NAMALWA (cell line): ENCODE measurements at regions not wholly inside any gene's neighbourhood (a gene's known extent, or its start where the extent isn't known, plus 50 kb on each side); places are given as distances from the start of the nearest gene placed in this dataset.
"Not testable (repeated sequence)": the region's sequence is repeated elsewhere in the genome, so short reads cannot be mapped to it uniquely, and the experiment has no call there.

Experiments
- DNase-seq: peaks from one replicate; pipeline ENCODE4 v3.0.0-alpha.2; 2015; ENCODE audit warnings: low spot score

DNA sequence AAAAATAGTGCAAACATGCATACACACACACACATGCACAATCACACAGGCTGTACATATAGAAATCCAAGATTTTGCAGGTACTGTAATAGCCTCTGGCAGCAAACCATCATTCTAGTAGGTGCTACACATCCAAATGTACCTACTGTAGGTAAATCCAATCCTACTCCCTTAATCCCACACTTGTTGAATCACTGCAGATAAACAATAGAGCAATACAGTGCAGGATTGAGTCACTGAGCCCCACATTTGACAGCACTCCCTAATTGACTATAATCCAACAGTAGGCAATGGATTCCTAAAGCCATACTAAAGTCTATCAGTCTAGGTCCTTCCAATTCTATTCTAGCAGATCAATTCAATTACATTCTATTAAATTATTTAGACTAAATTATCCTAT, 1640.5 kb upstream of the CDH9 start:
- DNase-seq = no peak

DNA sequence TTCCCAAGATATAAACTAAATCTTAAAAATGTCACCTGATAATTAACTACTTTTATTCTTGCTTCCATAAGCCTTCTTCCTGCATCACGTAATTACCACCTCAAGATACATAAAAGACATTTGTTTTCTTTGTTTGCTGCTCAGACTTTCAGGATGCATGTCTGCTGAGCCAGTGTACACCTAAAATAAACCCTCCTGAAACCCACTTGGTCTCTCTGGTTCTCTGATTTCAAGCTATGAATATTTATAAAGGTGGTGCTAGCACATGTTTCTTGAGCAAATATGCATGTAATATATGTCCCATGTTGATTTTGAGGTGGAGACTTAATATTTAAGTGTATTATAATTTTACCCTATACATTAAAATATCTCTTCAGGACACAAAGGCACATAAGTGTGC, 1627.7 kb upstream of the CDH9 start:
- DNase-seq = no peak

DNA sequence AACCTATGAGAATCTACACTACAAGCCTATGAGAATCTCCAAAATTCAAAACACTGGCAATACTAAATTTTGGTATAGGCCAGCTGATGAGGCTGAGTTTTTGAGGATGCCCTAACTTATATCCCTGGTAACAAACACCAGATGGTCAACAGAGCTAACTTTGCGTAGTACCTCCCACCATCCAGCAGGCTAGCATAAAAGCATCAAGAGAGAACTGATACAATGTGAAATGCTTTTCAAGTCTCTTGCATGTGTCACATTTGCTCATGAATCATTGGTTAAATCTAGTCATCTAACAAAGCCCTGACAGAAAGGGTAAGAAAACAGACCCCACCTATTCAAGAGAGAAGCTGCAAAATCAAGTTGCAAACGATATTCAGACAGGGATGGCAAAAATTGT, 1609.7 kb upstream of the CDH9 start:
- DNase-seq = peak; percentile 51

DNA sequence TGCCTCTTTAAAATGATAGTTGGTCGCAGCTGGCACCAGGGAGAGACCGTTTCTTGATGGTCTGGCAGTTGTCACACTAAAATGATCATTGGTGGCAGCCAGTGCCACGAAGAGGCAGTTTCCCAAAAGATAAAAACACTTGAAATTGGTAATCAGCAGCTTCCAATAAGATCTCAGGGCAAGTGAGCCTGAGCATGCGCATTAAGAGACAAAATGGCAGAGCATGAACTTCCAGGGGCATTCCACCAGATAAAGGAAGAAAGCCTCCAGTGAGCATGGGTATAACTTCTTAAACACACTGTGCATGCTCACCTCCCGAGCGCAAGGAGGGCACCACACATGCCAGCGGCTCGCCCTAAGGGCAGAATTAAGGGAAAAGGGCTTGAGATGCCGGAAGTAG, 1594.2 kb upstream of the CDH9 start:
- no peak for DNase-seq

DNA sequence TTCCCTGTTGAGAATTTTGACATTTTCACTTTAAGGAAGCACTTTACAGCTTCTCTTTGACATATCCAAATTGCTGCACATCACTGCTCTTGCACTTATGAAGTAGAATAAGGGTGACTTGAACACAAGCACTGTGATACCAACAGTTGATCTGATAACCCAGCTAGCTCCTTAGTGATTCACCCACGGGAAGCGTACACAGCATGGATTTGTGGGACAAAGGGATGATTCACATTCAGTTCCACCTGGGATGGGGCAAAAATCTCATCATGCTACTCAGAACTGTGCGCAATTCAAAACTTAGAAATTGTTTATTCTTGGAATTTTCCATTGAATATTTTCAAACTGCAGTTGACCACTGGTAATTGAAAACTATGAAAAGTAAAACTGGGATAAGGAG, 1565.5 kb upstream of the CDH9 start:
- no peak for DNase-seq

DNA sequence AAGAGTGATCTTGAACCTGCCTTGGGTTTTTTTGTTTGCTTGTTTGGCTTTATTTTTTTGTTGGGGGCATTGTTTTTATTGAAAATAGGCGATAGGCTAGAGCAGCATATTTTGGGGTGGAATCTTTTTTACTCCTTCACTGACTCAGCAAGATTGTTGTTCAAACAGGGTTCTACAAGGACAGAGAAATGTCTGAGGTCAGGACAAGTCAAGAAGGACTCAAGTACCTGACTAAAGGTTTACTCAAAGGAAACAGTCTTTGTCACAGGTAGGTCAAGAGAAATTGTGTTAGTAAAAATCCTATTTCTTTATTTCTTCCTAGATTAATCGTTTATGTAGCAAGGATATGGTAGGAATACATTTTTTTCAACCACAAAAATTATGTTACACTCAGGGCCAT, 1564.0 kb upstream of the CDH9 start:
- DNase-seq = no peak

DNA sequence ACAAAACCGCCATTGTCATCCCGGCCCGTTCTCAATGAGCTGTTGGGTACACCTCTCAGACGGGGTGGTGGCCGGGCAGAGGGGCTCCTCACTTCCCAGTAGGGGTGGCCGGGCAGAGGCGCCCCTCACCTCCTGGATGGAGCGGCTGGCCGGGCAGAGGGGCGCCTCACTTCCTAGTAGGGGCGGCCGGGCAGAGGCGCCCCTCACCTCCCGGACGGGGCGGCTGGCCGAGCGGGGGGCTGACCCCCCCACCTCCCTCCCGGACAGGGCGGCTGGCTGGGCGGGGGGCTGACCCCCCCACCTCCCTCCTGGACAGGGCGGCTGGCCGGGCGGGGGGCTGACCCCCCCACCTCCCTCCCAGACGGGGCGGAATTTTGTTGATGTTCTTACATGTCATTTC, 1558.3 kb upstream of the CDH9 start:
- not testable (repeated sequence) for DNase-seq

DNA sequence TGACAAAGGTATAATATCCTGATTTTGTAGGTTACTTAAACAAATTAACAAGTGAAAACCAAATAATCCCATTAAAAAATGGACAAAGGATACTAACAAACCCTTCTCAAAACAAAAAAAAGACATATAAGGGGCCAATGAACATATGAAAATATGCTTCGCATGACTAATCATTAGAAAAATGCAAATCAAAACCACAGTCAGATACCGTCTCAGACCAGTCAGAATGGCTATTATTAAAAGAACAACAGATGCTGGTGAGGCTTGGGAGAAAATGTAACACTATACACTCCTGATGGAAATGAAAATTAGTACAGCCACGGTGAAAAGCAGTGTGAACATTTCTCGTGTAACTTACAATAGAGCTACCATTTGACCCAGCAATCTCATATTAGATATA, 1542.2 kb upstream of the CDH9 start:
- DNase-seq = peak; percentile 3

DNA sequence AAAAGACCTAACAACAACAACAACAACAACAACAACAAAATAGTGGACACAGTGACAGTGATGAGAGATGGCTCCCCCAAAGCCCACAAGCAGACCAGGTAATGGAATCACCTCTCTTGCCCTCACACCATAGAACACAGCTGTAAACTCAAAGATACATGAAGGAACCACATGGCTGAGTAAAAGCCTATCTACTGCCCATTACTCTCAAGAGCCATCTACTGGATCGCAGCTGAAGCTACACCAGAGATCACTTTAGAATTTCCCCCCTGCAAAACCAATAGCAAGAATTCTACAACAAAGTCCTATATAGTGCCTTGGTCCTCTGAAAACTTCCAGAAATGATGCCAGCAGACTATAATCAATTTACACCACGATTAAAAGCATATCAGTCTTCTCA, 1537.6 kb upstream of the CDH9 start:
- peak; percentile 16 for DNase-seq

DNA sequence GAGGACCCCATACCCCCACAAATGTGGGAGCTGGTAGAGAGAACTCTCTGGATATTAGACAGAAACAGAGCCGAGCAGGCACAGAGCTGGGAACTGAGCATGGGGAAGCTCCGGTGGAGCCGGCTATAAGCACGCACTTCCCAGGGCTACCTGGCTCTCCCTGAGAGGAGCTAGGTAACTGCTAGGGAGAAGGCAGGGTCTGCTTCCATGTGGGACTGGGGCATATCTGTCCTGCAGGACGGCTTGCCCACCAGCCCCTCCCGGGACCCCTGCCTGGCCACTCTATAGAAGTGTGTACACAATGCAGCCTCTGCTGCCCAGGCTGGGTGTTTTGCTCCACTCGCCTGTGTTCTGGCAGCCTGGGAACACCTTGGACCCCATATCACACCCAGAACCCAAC, 1537.0 kb upstream of the CDH9 start:
- no peak for DNase-seq

DNA sequence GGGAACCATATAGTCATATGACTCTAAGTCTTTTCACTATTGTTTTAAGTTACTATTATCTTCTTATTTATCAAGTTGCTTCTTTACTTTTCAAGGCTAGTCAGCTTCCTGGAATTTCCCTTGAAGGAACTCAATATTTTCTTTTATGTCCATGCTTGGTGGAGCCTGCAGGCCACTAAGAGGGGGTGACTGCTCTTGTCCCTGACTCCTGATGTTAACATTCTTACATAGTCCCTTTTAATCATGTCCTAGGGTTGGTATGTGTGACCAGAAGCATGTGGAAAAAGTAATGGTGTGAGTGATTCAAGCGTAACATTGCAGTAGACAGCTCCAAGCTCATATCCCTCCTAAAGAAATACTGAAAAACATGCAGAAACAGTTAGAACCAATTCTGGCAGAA, 1536.2 kb upstream of the CDH9 start:
- no peak for DNase-seq

DNA sequence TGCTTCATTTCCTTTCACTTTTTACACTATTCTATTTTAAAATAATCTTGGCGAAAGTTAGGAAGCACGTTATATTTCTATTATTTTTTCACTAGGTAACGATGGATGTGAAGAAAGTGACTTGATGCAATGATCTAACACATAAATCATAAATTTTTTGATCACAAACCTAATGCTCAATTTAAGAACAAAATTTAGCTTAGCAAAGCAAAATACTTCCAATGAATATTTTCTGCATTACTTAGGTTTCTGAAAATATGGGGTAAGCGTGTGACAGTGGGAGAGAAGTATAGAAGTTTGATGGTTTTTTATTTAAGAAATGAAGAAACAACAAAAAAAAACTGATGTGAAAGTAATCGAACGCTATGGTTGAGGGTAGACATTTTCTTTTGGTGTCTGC, 1528.7 kb upstream of the CDH9 start:
- DNase-seq = no peak

DNA sequence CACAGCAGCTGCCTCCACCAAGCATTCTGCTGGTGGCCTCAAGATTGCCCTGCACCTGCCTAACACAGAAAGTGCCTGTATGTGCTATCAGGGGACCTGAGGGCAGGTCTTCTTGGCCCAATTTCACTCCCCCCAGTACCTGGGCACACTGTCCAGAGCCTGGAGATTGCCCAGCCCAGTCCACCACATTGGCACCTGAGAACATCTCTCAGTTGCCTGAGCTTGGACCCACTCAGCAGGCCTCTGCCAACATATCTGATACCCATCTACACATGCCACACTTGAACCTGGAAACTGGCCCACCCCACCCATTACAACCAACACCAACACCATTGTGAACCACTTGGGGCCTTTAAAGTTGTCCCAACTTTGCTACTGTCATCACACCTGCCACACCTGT, 1523.1 kb upstream of the CDH9 start:
- DNase-seq = no peak

DNA sequence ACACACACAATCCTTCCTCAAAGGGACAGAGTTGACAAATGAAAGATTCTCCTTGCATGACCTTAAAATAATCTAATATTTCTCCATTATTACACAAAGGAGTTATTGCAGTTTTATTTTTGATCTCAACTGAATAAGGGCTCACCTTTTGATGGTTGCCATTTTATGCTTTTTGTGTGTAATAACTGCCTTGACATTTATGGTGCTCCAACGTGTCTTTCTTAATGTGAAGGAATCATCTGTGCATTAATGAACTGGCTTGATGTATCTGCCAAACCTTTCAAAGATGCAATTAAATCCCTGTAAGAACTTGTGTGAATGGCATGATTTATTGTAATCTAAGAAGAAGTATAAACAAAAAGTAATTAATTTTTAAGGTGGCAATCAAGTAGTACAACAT, 1519.8 kb upstream of the CDH9 start:
- no peak for DNase-seq

DNA sequence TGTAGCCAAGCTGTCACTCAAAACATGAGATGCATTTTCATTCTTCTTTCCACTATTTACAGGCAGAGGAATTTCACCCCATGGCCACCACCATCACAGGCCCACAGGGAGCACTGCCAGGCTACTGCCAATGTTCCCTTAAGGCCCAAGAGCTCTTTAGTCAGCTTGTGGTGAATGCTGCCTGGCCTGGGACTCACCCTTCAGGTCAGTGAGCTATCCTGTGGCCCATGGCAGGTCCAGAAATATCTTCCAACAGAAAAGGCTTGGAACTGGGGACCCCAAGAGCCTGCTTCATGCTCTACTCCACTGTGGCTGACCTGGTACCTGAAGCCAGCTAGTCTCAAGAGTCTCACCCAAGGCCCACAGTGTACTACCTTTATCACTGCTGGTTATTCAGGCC, 1518.7 kb upstream of the CDH9 start:
- DNase-seq = no peak

DNA sequence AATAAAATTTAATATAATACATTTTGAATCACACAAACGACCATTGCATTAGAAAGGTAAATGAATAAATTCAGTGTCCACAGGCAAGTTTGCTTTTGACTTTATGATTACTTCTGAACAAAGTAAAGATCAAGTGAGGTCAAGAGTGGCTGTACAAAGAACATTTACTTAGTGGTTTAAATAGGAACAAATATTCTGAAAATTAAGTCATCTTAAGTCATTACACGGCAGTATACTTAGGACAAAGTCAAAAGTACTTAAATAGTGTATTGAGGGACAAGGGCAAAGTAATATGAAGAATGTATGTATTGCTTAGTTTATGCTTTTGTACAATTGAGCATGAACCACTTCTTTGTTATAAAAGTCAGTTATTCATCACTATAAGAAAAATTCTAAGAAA, 1511.2 kb upstream of the CDH9 start:
- no peak for DNase-seq

DNA sequence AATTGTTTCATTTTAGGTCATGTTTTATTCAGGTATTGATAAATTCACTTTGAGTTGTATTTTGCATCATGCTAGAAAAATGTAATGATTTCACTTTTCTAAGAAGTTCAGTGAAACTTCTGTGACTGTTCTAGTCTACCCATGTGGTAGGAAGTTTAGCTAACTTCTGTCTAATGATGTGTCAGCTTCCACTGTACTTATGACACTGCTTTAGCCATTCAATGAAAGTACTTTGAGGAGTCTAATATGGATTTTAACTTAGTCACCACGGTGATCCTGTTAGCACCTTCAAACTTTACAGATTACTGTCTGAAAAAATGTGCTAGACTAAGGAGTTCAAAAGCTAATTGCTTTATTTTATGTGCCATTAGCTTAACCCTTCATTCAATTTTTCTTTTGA, 1510.5 kb upstream of the CDH9 start:
- DNase-seq = no peak

DNA sequence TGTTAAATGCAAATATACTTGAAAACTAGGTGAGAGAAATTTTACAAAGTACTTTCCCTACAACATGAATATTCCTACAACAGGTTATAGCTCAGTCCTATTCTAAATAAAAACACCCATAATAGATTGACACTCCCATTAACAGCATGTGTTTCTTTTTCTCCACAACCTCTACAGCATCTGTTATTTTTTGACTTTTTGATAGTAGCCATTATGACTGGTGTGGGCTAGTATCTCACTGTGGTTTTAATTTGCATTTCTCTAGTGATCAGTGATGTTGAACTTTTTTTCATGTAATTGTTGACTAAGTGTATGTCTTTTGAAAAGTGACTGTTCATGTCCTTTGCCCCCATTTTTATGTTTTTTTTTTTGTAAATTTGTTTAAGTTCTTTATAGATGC, 1506.1 kb upstream of the CDH9 start:
- DNase-seq = no peak

DNA sequence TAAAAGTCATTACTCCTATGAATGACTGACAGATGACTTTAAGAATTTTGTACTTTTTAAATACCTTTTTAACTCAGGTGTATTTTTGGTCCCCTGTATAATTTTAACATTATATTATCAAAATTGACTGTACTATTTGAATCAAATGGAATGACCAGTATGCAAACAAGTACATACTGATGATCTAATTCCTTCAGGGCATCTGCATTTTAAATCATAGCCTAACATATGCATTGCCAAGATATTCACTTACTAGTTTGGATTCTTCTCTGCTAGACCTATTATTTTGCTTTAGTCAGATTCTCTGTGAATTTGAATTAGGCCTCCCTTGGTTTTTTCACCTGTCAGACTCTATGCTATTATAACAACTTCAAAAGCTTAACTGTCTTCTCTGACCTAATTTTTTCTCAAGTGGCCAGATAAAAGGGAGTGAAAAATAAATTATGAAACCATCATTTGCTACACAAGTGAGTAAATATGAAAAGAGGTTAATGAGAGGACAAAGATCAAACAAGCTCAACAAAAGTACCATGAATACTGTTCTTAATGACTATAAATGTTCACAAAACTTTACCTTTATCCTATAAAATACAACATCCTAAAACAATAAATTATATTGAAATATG, 1505.2 kb upstream of the CDH9 start:
- no peak for DNase-seq

DNA sequence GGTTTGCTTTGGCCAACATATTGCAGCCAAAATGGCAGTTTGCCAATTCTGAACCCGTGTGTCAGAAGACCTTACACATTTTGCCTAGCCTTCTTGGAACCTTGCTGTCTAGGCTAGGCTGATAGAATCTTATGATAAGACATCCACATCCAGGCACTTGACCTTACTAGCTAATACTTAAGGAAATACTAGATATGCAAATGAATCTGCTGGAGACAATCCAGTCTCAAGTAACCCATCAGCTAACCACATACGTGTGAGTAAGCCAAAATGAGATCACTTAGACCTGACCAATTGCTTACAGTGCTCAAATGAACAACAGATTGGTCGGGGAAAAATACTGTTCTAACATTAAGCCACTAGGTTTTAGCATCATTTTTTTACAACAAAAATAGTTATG, 1504.6 kb upstream of the CDH9 start:
- peak; percentile 1 for DNase-seq

DNA sequence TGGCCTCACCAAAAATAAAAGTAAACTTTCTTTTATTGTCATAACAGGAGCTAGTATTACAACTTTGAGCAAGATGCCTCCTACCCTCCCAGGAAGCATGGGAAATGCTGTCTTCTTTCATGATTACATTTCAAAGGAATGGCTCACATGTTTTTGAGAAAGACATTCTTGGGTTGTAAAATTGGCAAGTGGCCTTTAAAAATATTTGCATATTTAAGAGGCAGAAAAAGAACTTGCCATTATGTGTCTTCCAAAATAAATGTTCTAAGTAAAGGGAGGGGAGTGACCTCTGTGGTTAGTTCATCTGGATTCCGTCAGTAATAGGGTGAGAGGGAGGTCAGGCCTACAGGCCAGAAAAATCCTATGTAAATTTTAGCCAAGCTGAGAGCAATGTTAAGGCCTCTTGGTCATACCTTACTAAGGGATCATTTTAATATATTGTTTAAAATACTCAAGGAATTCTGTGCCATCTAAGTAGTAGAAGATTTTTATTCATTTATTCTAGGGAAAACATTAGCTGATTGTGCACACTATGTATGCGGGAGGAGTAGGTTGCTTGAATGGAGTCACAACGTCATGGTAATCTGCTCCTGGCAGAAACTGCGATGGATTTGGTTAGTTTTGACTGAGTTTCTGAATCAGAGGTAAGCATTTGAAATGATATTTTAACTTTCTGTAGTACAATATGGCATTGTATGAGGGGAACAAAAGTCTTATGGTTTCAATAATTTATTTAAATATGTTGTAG, 1485.7 kb upstream of the CDH9 start:
- no peak for DNase-seq

DNA sequence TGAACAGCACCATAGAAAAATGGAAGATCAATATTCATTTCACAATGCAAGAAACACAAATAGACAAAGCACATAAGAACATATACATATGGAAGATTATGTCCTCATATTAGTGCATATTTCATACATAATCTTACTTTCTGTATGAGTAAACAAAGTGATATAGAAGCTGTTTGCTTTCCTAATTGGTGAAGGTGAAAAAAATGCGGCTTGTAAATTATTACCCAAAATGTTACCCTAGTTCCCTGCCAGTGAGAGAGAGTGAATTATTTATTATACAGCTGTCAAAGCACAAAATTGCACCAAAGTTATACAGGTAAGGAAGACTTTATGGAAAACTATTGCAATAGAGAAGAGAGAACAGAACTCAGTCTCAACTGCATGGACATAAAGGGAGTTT, 1485.0 kb upstream of the CDH9 start:
- DNase-seq = no peak

DNA sequence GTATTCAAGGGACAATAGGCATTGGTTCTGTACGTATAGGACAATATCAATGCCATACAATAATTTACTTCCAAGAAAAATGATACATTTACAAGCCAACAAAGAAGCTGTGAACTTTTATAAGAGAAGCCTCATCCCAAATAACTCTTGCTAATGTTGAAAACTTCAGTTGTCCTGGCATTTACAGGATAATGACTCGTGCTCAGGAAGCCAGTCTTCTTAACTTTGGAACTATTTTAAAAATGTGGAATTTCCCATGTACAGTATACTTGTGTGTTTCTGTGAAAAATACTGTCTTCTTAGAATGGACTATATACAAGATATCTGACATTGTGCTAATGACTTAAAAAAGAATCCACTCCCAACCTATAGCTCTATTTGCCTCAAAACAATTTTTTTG, 1479.3 kb upstream of the CDH9 start:
- DNase-seq = no peak

DNA sequence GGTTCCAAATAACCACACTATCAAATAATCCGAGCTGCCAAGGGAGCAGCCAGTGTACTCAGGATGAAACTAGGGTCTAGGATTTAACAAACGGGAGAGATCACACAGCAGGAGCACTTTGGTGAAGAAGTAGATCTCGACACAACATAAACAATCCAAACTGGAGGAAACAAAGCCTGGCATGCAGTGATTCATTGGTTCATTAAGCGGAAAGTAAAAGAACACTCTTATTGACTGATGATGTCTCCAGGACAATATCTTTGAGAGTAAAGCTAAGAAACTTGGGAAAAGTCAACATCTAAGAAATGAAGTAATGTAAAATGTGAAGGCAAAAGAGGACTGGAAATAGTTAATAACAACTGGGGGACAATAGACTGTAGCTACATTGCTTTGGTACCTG, 1478.3 kb upstream of the CDH9 start:
- no peak for DNase-seq
